Neural crest cell (in vitro differentiated cells): ENCODE measurements at regions not wholly inside any gene's neighbourhood (a gene's known extent, or its start where the extent isn't known, plus 50 kb on each side); places are given as distances from the start of the nearest gene placed in this dataset.

Experiments used
- DNase-seq: peaks from one replicate; pipeline ENCODE4 v3.0.0; 2021; ENCODE audit warnings: low read depth, mixed read lengths, low spot score
- H3K27ac Mint-ChIP-seq: one replicate; pipeline ENCODE4 v1.8.0; 2021; ENCODE audit warnings: mild to moderate bottlenecking, mixed read lengths; ENCODE audit not compliant: unreplicated experiment
- H3K27me3 Mint-ChIP-seq: 2 replicates; pipeline ENCODE4 v1.8.0; 2021; ENCODE audit warnings: low read depth, mild to moderate bottlenecking, mixed read lengths
- H3K36me3 Mint-ChIP-seq: 2 replicates; pipeline ENCODE4 v1.8.0; 2021; ENCODE audit warnings: low read depth, mild to moderate bottlenecking, mixed read lengths
- H3K4me1 Mint-ChIP-seq: 2 replicates; pipeline ENCODE4 v1.8.0; 2021; ENCODE audit warnings: mixed read lengths
- H3K4me3 Mint-ChIP-seq: one replicate; pipeline ENCODE4 v1.8.0; 2021; ENCODE audit warnings: mild to moderate bottlenecking, mixed read lengths
- H3K9me3 Mint-ChIP-seq: 2 replicates; pipeline ENCODE4 v1.8.0; 2021; ENCODE audit warnings: mixed read lengths
- CTCF ChIP-seq: fragments of 200-600 bp; sonication (generic); conservative IDR thresholded peaks from 2 replicates; pipeline ENCODE4 v1.5.0; 2021; ENCODE audit warnings: antibody characterized with exemption, mild to moderate bottlenecking

- Mint-ChIP-seq H3K36me3 (no peaks in the 10 kb centered on the region), H3K27ac (no peak overlapping the region), H3K9me3 (no peaks in the 10 kb centered on the region), H3K4me1 (peaks cover 10% of the 10 kb centered on the region), H3K4me3 (no peak overlapping the region), H3K27me3 (no peaks in the 10 kb centered on the region)
- DNase-seq = no peak
- no peak for TF ChIP-seq CTCF
Observed at GRCh38 chr2:215754546-215754945, 258.8 kb downstream of the MREG start.

- peaks cover 10% of the 10 kb centered on the region for H3K4me1 Mint-ChIP-seq
- H3K27me3 Mint-ChIP-seq = no peaks in the 10 kb centered on the region
- TF ChIP-seq CTCF = no peak
- H3K9me3 Mint-ChIP-seq = no peaks in the 10 kb centered on the region
- DNase-seq = no peak
- H3K4me3 Mint-ChIP-seq = no peak overlapping the region
- no peaks in the 10 kb centered on the region for H3K36me3 Mint-ChIP-seq
- no peak overlapping the region for H3K27ac Mint-ChIP-seq
Observed at GRCh38 chr2:215753808-215754207, 259.5 kb downstream of the MREG start.

- Mint-ChIP-seq H3K36me3 (no peaks in the 10 kb centered on the region), H3K4me3 (no peak overlapping the region), H3K27ac (no peak overlapping the region), H3K9me3 (no peaks in the 10 kb centered on the region), H3K27me3 (no peaks in the 10 kb centered on the region), H3K4me1 (peaks cover 10% of the 10 kb centered on the region)
- TF ChIP-seq CTCF = no peak
- no peak for DNase-seq
Observed at GRCh38 chr2:215752991-215753390, 260.4 kb downstream of the MREG start.

GRCh38 chr2:215752436-215752835, 260.9 kb downstream of the MREG start:
- no peak for DNase-seq
- Mint-ChIP-seq H3K27me3 (no peaks in the 10 kb centered on the region), H3K9me3 (no peaks in the 10 kb centered on the region), H3K36me3 (no peaks in the 10 kb centered on the region), H3K27ac (no peak overlapping the region), H3K4me3 (no peak overlapping the region), H3K4me1 (peaks cover 10% of the 10 kb centered on the region)
- TF ChIP-seq CTCF = no peak

GRCh38 chr2:215751911-215752272, 261.5 kb downstream of the MREG start:
- H3K9me3 Mint-ChIP-seq = no peaks in the 10 kb centered on the region
- no peak for TF ChIP-seq CTCF
- no peak overlapping the region for H3K4me3 Mint-ChIP-seq
- H3K36me3 Mint-ChIP-seq = no peaks in the 10 kb centered on the region
- H3K27ac Mint-ChIP-seq = no peak overlapping the region
- no peak for DNase-seq
- H3K27me3 Mint-ChIP-seq = no peaks in the 10 kb centered on the region
- H3K4me1 Mint-ChIP-seq = peaks cover 10% of the 10 kb centered on the region
